A204.1 (cell line): ENCODE measurements at regions not wholly inside any gene's neighbourhood (a gene's known extent, or its start where the extent isn't known, plus 50 kb on each side); places are given as distances from the start of the nearest gene placed in this dataset.

Source experiments
- FAIRE-seq: peaks from 2 replicates; lab custom pipeline; 2012; peaks lifted over from hg19 to GRCh38; lab: Jason Lieb, UNC

GRCh38 chr4:15340902-15341732 is 86.7 kb upstream of the C1QTNF7 start:
- FAIRE-seq = no peak

GRCh38 chr4:15341733-15342300 is 86.0 kb upstream of the C1QTNF7 start:
- no peak for FAIRE-seq

- FAIRE-seq = no peak
Measured at GRCh38 chr4:15343000-15343399, 84.8 kb upstream of the C1QTNF7 start.

GRCh38 chr4:15343581-15343980 is 84.3 kb upstream of the C1QTNF7 start:
- no peak for FAIRE-seq

- no peak for FAIRE-seq
Measured at GRCh38 chr4:15344041-15344440, 83.8 kb upstream of the C1QTNF7 start.

- no peak for FAIRE-seq
Measured at GRCh38 chr4:15345134-15345533, 82.7 kb upstream of the C1QTNF7 start.

GRCh38 chr4:15348236-15348635 is 79.6 kb upstream of the C1QTNF7 start:
- FAIRE-seq = no peak

GRCh38 chr4:15348695-15349094 is 79.1 kb upstream of the C1QTNF7 start:
- FAIRE-seq = no peak

GRCh38 chr4:15349531-15349935 is 78.3 kb upstream of the C1QTNF7 start:
- FAIRE-seq = no peak

GRCh38 chr4:15349965-15350364 is 77.9 kb upstream of the C1QTNF7 start:
- FAIRE-seq = no peak

GRCh38 chr4:15352524-15352923 is 75.3 kb upstream of the C1QTNF7 start:
- FAIRE-seq = no peak

- FAIRE-seq = no peak
Measured at GRCh38 chr4:15353207-15353606, 74.6 kb upstream of the C1QTNF7 start.

- FAIRE-seq = no peak
Measured at GRCh38 chr4:15354371-15355297, 73.2 kb upstream of the C1QTNF7 start.

- FAIRE-seq = no peak
Measured at GRCh38 chr4:15361529-15361928, 66.3 kb upstream of the C1QTNF7 start.

GRCh38 chr4:15362541-15362940 is 65.3 kb upstream of the C1QTNF7 start:
- FAIRE-seq = no peak

GRCh38 chr4:15364183-15364582 is 63.6 kb upstream of the C1QTNF7 start:
- FAIRE-seq = no peak

GRCh38 chr4:15365641-15366040 is 62.2 kb upstream of the C1QTNF7 start:
- FAIRE-seq = no peak

- FAIRE-seq = no peak
Measured at GRCh38 chr4:15366721-15367120, 61.1 kb upstream of the C1QTNF7 start.

GRCh38 chr4:15368856-15369255 is 59.0 kb upstream of the C1QTNF7 start:
- no peak for FAIRE-seq

- no peak for FAIRE-seq
Measured at GRCh38 chr4:15370296-15370695, 57.5 kb upstream of the C1QTNF7 start.

- no peak for FAIRE-seq
Measured at GRCh38 chr4:15373363-15373762, 54.5 kb upstream of the C1QTNF7 start.

GRCh38 chr4:15374656-15375055 is 53.2 kb upstream of the C1QTNF7 start:
- no peak for FAIRE-seq

GRCh38 chr4:15375667-15376066 is 52.2 kb upstream of the C1QTNF7 start:
- FAIRE-seq = no peak
